PC-9 (cell line): ENCODE measurements at regions not wholly inside any gene's neighbourhood (a gene's known extent, or its start where the extent isn't known, plus 50 kb on each side); places are given as distances from the start of the nearest gene placed in this dataset.
A peak's percentile ranks its signal among the peaks of the same experiment; 100 is the strongest.
"Not testable (repeated sequence)": the region's sequence is repeated elsewhere in the genome, so short reads cannot be mapped to it uniquely, and the experiment has no call there.

Source experiments
- BruUV-seq: library from RNA; stranded (reverse); fragments of 400-500 nt; replicated peaks from 2 replicates; lab custom pipeline; 2021; lab: Mats Ljungman, UMichigan
- CTCF ChIA-PET: fragments of 300-600 bp; sonication (Branson Sonifier 250); formaldehyde crosslinking; loops from one replicate; lab custom pipeline; 2022; ENCODE audit warnings: antibody characterized with exemption; lab: Charles Lee
- POLR2A ChIA-PET: fragments of 300-600 bp; sonication (Branson Sonifier 250); formaldehyde crosslinking; loops from one replicate; lab custom pipeline; 2022; ENCODE audit warnings: antibody characterized with exemption; ENCODE audit not compliant: unreplicated experiment; lab: Charles Lee
- DNase-seq, 2 experiments: peaks; one replicate each; pipeline versions ENCODE4 v3.0.0 to v3.0.0-alpha.2; 2015 to 2022; ENCODE audit warnings: mixed read lengths in 1 of 2
- H2AFZ ChIP-seq: fragments of 200-600 bp; sonication (generic); 2 replicates; pipeline ENCODE4 v1.8.1; 2017; ENCODE audit warnings: antibody characterized with exemption
- H3F3A ChIP-seq: fragments of 200-600 bp; sonication (generic); 2 replicates; pipeline ENCODE4 v1.8.1; 2017; ENCODE audit warnings: antibody characterized with exemption, mild to moderate bottlenecking, low read depth; ENCODE audit not compliant: insufficient read depth
- H3K27ac ChIP-seq: fragments of 200-600 bp; sonication (generic); 2 replicates; pipeline ENCODE4 v1.6.1; 2016; ENCODE audit warnings: mixed run types
- H3K27me3 ChIP-seq: fragments of 200-600 bp; sonication (generic); 2 replicates; pipeline ENCODE4 v1.6.1; 2016; ENCODE audit warnings: low read depth, mixed run types; ENCODE audit not compliant: insufficient read depth
- H3K36me3 ChIP-seq: fragments of 200-600 bp; sonication (generic); 2 replicates; pipeline ENCODE4 v1.6.1; 2016; ENCODE audit warnings: low read depth, mixed run types
- H3K4me1 ChIP-seq: fragments of 200-600 bp; sonication (generic); replicated peaks from 2 replicates; pipeline ENCODE4 v1.6.1; 2016; ENCODE audit warnings: mixed run types; ENCODE audit not compliant: insufficient read depth
- H3K4me2 ChIP-seq: fragments of 200-600 bp; sonication (generic); 2 replicates; pipeline ENCODE4 v1.6.1; 2017; ENCODE audit warnings: mixed run types
- H3K4me3 ChIP-seq: fragments of 200-600 bp; sonication (generic); 2 replicates; pipeline ENCODE4 v1.6.1; 2016; ENCODE audit warnings: mixed run types
- H3K79me2 ChIP-seq: fragments of 200-600 bp; sonication (generic); 2 replicates; pipeline ENCODE4 v1.6.1; 2017; ENCODE audit warnings: low read depth, mixed run types
- H3K9me2 ChIP-seq: fragments of 200-600 bp; sonication (generic); 2 replicates; pipeline ENCODE4 v1.8.1; 2017; ENCODE audit warnings: mild to moderate bottlenecking; ENCODE audit not compliant: insufficient read depth
- H3K9me3 ChIP-seq: fragments of 200-600 bp; sonication (generic); 2 replicates; pipeline ENCODE4 v1.8.1; 2016; ENCODE audit warnings: low read depth; ENCODE audit not compliant: insufficient read depth
- H4K20me1 ChIP-seq: fragments of 200-600 bp; sonication (generic); 2 replicates; pipeline ENCODE4 v1.8.1; 2017; ENCODE audit not compliant: insufficient read depth
- CTCF ChIP-seq: fragments of 200-600 bp; sonication (generic); conservative IDR thresholded peaks from 2 replicates; pipeline ENCODE4 v1.6.1; 2017; ENCODE audit warnings: mixed run types, antibody characterized with exemption, mild to moderate bottlenecking, moderate library complexity
- EZH2 ChIP-seq: fragments of 200-600 bp; sonication (generic); IDR thresholded peaks from 2 replicates; pipeline ENCODE4 v1.8.0; 2017; ENCODE audit warnings: antibody characterized with exemption, low read depth
- intact Hi-C: fragments of 100-400 bp; cut with micrococcal nuclease; formaldehyde crosslinking; loops from one replicate; pipeline ENCODE4 v1.10.0; 2022; ENCODE audit not compliant: unreplicated experiment

DNA sequence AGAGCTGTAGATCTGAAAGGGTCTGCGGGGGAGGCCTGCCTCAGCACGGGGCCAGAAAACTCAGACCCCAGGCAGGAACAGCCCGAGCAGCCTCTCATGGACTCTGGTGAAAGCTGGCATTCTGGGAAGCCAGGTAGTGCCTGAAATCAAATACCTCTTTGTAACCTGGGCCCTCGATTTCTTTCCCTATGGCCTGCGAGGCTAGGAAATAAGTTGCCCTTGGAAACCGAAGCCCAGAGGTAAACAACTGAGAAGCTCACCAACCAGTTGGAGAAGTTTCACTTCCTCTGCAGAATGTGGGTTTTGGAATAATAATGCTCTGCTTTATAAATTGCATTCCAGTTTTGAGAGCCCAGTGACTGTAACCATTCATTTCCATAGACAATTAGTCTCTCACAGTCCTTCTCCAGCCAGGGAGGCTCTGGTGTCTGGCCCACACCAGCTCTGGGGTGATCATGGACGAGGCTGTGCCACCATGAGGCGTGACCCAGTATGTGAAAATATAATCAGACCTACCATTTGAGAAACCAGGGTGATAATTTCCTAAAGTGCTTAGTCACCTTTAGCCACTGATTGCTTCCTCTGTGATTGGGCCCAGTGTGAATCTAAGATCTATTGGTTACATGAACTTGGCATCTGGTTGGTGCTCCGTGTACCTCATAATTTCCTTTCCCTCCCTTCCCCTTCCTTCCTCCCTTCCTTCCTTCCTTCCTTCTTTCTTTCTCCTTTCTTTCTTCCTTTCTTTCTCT is 133.1 kb upstream of the PELI1 start:
- BruUV-seq = no TSS peak
- Histone ChIP-seq H3K79me2 (no peaks in the 10 kb centered on the region), H4K20me1 (no peaks in the 10 kb centered on the region), H3K4me3 (0 out of 2 replicates have a peak overlapping the region, but pooled peaks have one; percentile 4), H3K4me1 (peaks cover 66% of the 10 kb centered on the region), H3K36me3 (no peaks in the 10 kb centered on the region), H3K4me2 (peak overlapping the region; percentile 62), H3K9me3 (0 out of 2 replicates have a peak, but pooled peaks cover 7% of the 10 kb centered on the region), H3K9me2 (no peaks in the 10 kb centered on the region), H3K27me3 (no peaks in the 10 kb centered on the region), H3F3A (peaks cover 62% of the 10 kb centered on the region), H3K27ac (peak overlapping the region; percentile 91), H2AFZ (peak overlapping the region; percentile 63)
- TF ChIP-seq EZH2 (no peak), CTCF (no peak)
- ChIA-PET POLR2A (interaction anchor here (0.6 to 0.7 kb wide), 4 partner anchors 65 to 602 kb away, joined by 3 to 9 read pairs (median 5); no protein-coding TSS in a partner anchor), CTCF (interaction anchor here (0.6 to 0.8 kb wide), 3 partner anchors 48 to 279 kb away, joined by 3 read pairs; no protein-coding TSS in a partner anchor)
- peak; percentile 80 to 96 for DNase-seq
- intact Hi-C loops = loop anchor here (1.0 to 10.0 kb wide), 8 partner anchors 36 to 558 kb away; partner anchors contain the start of genes PELI1 and UGP2

GRCh38 chr2:64280812-64281211 is 136.6 kb upstream of the PELI1 start:
- H3K36me3 ChIP-seq, H4K20me1 ChIP-seq, H3K4me2 ChIP-seq, POLR2A ChIA-PET, H2AFZ ChIP-seq, H3K27me3 ChIP-seq, H3K27ac ChIP-seq, CTCF ChIA-PET, H3K9me2 ChIP-seq, intact Hi-C loops, H3K79me2 ChIP-seq, DNase-seq, H3K4me3 ChIP-seq, H3K9me3 ChIP-seq, BruUV-seq: not testable (repeated sequence)
- H3K4me1 ChIP-seq = peaks cover 31% of the 10 kb centered on the region
- H3F3A ChIP-seq = peaks cover 30% of the 10 kb centered on the region; the same call in 1 of the 2 replicates

DNA sequence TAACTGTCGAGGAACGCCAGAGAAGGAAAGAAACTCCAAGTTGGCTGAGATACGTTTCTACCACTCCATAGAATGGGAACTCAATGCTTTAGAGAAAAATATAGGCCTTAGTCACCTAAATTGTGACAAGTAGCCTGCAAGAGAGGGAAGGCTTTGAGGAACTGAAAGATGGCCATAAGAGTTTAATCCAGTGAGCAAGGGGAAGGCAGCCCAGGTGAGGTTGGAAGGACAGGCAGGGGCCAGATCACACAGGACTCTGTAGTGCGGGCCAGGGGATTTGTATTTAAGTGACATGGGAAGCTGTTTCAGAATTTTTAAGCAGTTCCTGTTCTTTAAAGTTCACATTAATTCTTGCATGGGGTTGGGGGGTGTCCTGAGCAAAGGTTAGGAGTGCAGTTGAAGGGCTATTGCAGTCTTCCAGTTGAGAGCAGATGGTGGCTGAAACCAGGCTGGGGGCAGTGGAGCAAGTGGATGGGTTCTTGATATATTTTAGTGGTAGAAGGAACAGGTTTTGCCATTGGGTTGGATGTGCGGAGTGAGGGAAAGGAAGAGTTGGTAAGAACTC is 138.9 kb upstream of the PELI1 start:
- Histone ChIP-seq H3K9me2 (no peaks in the 10 kb centered on the region), H4K20me1 (no peaks in the 10 kb centered on the region), H3K4me2 (no peak overlapping the region), H3K27ac (no peak overlapping the region), H3K4me1 (peaks cover 8% of the 10 kb centered on the region; the same call in 1 of the 2 replicates), H3K36me3 (no peaks in the 10 kb centered on the region), H3K79me2 (no peaks in the 10 kb centered on the region), H3K4me3 (no peak overlapping the region), H3K9me3 (0 out of 2 replicates have a peak, but pooled peaks cover 7% of the 10 kb centered on the region), H3K27me3 (no peaks in the 10 kb centered on the region), H2AFZ (no peak overlapping the region), H3F3A (peaks cover 12% of the 10 kb centered on the region; the same call in 1 of the 2 replicates)
- POLR2A ChIA-PET = no interaction called here
- no TSS peak for BruUV-seq
- CTCF ChIA-PET = no interaction called here
- intact Hi-C loops = no loop called here
- TF ChIP-seq CTCF (no peak), EZH2 (no peak)
- DNase-seq = no peak
